ENCODE measurements at regions not wholly inside any gene's neighbourhood (a gene's known extent, or its start where the extent isn't known, plus 50 kb on each side); places are given as distances from the start of the nearest gene placed in this dataset.

- DNase-seq = no peak
Measured at GRCh38 chr2:53442783-53443182, 324.8 kb upstream of the CHAC2 start.

DNA sequence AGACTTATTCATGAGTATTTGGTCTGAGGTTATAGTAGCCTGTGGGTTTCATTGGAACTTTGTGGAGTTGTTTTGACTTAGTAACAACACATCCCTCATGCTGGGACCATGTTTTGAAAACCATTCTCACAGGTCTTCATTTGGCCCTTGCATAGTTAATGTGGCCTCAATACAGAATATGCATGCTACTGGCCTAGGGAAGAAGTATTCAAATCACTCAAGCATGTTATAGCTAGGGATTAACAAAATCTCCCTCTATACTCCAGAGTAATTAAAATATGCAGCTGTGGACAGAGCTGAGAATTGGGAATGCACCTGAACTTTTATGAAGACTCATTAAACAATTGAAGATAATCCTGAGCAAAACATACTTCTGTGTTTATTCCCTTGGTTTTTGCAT lies 325.5 kb upstream of the CHAC2 start:
- DNase-seq = no peak

GRCh38 chr2:53438692-53439091 lies 328.9 kb upstream of the CHAC2 start:
- DNase-seq = no peak

DNA sequence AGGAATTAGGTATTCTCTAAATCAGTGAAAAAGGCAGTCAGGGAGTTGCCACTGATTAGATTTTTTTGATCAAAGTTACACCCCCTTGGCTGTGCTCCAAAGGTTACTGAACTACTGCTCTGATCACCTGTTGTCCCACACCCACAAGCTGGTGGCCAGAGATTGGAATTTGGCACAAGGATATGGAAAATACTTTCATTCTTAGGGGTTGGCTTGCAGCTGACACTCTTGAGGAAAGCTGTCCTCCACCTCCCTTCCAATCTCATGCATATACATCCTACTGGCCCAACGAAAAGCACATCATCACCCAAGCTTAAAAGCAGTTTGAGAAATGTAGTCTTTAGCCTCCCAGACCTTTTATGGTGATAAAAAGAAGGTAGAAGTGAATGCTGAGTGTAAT lies 329.5 kb upstream of the CHAC2 start:
- no peak for DNase-seq

DNA sequence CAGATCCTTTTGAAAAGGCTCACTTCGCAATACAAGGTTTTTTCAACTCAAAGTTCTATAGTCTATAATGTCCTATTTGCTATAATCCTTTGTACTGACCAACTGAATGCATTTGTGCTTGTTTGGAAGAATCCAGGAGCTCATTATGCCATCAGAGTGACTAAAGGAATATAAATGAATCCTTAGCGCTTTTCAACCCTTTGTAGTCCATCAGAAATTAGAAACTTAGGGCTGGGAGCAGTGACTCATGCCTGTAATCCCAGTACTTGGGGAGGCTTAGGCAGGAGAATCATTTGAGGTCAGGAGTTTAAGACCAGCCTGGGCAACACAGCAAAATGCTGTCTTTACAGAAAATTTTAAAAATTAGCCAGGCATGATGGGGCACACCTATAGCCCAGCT lies 330.2 kb upstream of the CHAC2 start:
- DNase-seq = no peak

DNA sequence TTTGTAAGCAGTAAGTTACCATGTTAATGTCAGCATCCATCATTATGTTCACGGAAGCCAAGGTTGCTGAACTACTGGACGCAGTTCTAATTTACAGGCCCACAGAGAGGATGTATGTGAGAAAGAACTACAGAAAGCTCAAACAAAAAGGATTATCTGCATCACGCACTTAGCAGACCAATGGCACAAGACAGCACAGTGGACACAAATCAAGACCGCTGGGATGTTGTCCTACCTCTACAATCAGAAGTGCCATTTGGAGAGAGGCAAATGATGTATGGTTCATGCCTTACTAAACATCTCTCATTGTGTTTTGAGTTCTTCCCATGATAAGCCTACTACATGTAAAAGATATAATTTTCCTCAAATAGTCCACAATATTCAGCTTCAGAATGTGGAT lies 330.7 kb upstream of the CHAC2 start:
- no peak for DNase-seq

- DNase-seq = no peak
Measured at GRCh38 chr2:53435610-53436009, 332.0 kb upstream of the CHAC2 start.

DNA sequence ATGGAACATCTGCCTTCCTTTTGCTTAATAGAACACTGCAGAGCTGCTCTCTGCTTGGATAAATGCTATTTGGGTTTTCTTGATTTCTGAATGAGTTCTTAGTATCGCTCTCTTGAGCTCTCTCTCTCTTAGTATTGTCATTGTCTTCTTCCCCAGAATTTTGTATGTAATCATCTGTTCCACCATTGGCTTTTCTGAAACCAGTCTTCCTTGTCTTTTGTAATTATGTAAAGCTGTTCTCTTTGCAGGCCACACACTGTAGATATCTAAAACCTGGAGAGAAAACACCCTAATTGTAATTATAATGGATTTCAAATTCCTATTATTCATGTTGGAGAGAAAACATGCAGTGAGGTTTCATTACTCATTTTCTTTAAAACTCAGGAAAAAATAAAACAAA lies 333.1 kb upstream of the CHAC2 start:
- DNase-seq = no peak

DNA sequence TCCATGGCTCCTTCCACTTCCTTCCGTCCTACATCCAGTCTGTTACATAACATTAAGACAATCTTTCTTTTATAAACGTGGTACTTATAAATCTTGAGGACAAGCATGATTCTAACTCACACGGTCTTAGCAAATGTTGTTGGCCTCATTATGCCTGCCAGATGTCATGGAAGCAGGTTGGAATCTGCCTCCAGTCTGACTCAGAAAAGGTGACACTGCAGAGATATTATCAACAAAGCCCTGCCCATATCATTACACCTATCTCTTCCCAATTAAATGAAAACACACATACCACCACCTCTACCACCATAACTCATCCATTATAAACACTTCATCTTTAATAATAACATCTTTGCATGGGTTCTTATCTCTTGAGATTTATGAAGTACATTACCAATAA lies 334.7 kb upstream of the CHAC2 start:
- DNase-seq = no peak

- no peak for DNase-seq
Measured at GRCh38 chr2:53429901-53430300, 337.7 kb upstream of the CHAC2 start.

DNA sequence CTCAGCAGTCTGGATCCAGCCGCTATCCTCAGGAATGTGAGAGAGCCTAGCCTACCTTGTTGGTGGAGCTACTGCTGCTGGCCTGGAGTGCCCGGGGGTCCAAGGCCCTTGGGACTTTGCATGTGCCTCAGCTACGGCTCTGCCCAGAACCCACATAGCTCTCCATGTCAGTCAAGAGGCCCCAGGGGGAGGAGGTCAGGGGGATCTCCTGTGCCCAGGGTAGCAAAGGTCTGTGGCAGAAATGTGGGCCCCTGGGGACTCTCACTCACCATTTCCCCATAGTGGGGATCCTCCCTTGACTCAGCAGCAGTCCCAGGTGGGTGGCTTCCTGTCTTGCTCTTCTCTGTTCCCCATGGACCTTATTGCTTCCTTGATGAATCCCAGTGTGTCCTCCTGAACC lies 342.7 kb upstream of the CHAC2 start:
- no peak for DNase-seq

GRCh38 chr2:53423465-53423864 lies 344.1 kb upstream of the CHAC2 start:
- no peak for DNase-seq

- DNase-seq = no peak
Measured at GRCh38 chr2:53422979-53423378, 344.6 kb upstream of the CHAC2 start.

DNA sequence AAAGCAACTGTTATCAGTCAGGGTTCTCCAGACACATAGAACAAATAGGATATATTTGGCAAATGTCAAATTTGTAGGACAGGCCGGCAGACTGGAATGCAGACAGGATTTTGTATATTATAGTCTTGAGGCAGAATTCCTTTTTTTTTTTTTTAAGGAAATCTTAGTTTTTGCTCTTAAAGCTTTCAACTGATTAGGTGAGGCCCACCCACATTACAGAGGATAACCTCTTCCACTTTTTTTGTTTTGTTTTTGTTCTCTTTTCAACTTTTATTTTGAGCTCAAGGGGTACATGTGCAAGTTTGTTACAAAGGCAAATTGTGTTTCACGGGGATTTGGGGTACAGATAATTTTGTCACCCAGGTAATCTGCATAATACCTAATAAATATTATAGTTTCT lies 350.2 kb upstream of the CHAC2 start:
- DNase-seq = no peak

GRCh38 chr2:53407363-53408080 lies 360.1 kb upstream of the CHAC2 start:
- no peak for DNase-seq

DNA sequence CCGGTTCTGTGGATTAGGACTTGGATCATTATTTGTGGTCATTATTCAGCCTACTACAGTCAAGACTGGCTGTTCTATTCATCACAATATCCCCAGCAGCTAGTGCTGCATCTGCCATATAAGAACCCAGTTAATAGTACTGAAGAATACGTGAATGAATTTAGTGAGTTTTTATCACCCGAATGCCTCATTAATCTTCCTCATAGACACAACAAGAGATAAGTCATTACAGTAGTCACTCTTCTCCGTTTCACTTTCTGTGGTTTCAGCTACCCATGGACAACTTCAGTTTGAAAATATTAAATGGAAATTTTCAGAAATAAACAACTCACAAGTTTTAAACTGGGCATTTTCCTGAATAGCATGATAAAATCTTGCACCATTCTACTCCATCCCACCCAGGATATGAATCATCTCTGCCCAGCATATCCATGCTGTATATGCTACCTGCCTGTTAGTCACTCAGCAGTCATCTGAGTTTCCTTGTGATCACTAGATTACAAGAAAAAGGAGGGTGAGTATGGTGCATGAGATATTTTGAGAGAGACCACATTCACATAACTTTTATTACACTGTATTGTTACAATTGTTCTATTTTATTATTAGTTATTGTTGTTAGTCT lies 363.7 kb upstream of the CHAC2 start:
- DNase-seq = no peak

- no peak for DNase-seq
Measured at GRCh38 chr2:53397085-53397484, 370.5 kb upstream of the CHAC2 start.

DNA sequence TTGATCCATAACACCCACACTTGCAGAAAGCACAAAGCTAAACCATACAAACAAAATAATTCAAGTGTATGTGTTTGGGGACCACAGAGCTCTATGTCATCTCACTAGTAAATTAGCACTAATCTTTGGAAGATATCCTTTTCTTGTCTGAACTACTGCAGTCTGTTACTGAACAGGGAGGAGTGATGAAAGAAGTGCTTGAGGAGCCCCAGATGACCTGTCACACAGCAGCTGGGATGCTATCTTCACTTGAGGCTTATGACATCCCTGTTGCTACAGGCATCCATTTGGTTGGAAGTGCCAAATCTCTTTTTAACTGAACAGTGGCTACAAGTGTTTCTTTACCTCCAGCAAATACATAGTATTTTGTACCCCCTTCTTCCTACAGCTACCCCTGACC lies 386.3 kb upstream of the CHAC2 start:
- no peak for DNase-seq

GRCh38 chr2:53379547-53379946 lies 388.1 kb upstream of the CHAC2 start:
- no peak for DNase-seq

DNA sequence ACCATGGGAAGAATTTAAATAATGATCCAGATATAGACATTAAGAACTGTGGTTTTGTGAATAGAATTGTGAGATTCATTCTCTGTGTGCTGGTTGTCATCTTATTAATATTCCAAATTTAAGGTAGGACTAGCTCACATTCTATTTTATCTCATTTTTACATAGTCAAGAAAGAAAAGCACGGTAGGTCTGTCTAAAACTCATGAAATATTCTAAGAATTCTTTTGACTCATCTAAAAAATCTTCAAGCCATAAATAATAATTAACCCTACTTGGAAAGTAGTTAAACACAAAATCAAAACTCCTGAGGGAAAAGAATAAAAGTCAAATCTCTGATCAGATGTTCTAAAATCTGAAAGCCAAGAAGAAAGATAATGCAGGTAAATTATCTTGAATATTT lies 388.8 kb upstream of the CHAC2 start:
- DNase-seq = no peak

- no peak for DNase-seq
Measured at GRCh38 chr2:53373126-53373525, 394.5 kb upstream of the CHAC2 start.

DNA sequence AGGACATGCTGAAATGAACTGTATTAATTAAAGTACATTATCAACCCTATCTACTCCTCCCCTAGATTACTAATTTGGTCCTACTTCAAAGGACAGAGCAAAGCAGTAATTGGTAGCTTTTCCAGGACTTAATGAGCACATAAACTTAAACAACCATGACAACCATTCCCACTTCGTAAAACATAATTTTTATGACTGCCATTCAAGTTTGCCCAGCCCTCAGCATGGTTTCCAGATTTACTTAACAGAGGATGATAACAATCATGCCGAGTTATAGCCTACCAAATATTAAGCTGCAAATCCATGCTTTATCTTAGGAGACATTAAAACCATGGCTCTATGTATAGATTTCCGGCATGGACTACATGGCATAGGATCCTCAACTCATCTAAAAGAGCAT lies 401.1 kb upstream of the CHAC2 start:
- no peak for DNase-seq

GRCh38 chr2:53362934-53363333 lies 404.7 kb upstream of the CHAC2 start:
- DNase-seq = no peak

DNA sequence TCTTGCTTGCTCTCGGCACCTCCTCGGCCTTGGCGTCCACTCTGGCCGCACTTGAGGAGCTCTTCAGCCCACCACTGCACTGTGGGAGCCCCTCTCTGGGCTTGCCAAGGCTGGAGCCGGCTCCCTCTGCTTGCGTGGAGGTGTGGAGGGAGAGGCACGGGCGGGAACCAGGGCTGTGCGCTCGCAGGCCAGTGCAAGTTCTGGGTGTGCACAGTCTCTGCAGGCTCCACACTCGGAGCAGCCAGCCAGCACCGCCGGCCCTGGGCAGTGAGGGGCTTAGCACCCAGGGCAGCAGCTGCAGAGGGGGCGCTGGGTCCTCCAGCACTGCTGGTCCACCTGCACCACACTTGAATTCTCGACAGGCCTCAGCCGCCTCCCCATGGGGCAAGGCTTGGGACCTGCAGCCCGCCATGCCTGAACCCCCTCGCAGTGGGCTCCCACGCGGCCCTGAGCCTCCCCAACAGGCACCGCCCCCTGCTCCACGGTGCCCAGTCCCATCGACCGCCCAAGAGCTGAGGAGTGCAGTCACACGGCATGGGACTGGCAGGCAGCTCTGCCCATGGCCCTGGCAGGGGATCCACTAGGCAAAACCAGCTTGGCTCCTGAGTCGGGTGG lies 411.2 kb upstream of the CHAC2 start:
- DNase-seq = no peak

All from activated naive CD4-positive, alpha-beta T cell treated with Interleukin-2 at 50 U/mL for 16 hours (primary cell).